NCI-H2107 treated with DMSO at 0.1 percent for 48 hours (cell line): ENCODE measurements at regions not wholly inside any gene's neighbourhood (a gene's known extent, or its start where the extent isn't known, plus 50 kb on each side); places are given as distances from the start of the nearest gene placed in this dataset.
"Not testable (repeated sequence)": the region's sequence is repeated elsewhere in the genome, so short reads cannot be mapped to it uniquely, and the experiment has no call there.

ENCODE experiments used
- DNase-seq: peaks from one replicate; lab custom pipeline; 2025; ENCODE audit not compliant: unreplicated experiment; lab: John Stamatoyannopoulos, UW

DNA sequence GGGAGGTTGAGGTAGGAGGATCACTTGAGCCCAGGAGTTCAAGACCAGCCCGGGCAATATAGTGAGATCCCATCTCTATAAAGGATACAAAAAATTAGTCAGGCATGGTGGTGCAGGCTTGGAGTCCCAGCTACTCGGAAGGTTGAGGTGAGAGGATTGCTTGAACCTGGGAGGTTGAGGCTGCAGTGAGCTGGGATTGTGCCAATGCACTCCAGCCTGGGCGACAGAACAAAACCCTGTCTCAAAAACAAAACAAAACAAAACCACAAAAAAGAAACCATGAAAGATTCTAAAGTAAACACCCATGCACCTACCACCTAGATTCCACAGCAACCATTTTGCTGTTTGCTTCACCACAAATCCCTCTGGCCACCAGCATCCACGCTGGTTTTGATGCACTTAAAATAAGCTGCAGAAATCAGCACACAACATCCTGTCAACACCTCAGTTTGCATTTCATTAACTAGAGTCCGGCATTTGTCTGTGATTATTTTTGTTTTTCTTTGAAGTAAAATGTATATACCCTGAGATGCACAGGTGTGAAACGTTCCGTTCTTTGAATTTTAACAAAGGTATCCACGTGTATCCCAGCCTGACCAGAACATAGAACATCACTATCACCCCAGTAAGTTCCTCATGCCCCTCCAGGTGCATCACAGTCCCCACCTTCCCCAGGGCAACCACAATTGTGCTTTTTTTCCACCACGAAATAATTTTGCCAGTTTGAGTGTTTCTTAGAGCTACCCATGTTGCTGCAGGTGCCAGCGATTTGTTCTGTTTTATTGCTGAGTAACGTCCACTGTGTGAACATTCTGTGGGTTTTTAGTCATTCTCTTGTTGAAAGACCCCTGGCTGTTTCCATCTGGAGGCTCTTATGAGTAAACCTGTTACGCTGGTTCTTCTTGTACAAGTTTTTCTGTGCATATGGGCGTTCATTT, 191.5 kb downstream of the SEC14L1 start:
- DNase-seq, result peak; percentile 59

DNA sequence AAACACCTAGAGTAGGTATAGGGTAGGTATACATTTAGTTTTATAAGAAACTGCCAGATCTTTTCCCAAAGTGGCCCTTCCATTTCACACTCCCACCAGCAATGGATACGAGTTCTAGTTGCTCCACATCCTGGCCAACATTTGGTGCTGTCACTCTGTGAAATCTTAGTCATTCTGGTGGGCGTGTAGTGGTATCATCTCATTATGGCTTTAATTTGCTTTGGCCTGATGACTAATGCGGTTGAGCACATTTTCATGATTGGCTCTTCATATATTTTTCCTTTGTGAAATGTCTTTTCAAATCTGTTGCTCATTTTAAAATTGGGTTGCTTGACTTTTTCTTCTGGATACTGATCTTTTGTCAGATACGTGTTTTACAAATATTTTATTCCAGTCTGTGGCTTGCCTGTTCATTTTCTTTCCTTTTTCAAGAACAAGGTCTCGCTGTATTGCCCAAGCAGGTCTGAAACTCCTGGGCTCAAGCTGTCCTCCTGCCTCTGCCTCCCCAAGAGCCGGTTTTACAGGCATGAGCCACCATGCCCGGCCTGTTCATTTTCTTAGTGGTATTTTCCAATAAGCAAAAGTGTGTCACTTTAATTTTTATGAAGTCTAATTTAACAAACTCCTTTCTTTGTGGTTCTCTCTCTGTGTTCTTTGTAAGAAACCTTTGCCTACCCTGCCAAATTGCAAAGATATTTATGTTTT, 192.4 kb downstream of the SEC14L1 start:
- no peak for DNase-seq

DNA sequence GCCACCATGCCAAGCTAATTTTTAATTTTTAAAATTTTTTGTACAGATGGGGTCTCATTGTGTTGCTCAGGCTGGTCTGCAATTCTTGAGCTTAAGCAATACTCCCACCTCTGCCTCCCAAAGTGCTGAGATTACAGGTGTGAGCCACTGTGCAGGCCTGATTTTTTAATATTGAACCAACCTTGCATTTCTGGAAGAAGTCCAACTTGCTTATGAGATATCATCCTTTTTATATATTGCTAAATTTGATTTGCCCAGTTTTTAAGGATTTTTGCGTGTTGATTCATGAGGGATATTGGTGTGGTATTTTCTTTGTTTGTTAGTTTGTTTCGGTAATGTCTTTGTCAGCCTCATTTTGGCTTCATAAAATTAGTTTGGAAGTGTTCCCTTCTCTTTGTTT, 196.4 kb downstream of the SEC14L1 start:
- DNase-seq, result no peak

DNA sequence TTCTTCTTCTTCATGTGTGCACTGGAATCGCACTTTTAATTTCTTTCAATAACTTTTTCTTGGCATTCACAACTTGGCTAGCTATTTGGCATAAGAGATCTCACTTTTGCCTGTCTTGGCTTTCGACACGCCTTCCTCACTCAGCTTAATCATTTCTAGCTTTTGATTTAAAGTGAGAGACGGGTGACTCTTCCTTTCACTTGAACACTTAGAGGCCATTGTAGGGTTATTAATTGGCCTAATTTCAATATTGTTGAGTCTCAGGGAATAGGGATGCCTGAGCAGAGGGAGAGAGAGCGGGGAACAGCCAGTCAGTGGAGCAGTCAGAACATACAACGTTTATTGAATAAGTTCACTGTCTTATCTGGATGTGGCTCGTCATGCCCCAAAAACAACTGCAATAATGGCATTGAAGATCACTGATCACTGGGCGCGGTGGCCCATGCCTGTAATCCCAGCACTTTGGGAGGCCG, 200.3 kb downstream of the SEC14L1 start:
- no peak for DNase-seq

DNA sequence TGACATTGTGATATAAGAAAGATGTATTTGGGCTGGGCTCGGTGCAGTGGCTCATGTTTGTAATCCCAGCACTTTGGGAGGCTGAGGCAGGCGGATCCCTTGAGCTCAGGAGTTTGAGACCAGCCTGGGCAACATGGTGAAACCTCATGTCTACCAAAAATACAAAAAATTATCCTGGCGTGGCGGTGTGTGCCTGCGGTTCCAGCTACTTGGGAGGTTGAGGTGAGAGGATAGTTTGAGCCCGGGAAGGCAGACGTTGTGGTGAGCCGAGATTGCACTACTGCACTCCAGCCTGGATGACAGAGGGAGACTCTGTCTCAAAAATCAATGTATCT, 201.9 kb downstream of the SEC14L1 start:
- not testable (repeated sequence) for DNase-seq

DNA sequence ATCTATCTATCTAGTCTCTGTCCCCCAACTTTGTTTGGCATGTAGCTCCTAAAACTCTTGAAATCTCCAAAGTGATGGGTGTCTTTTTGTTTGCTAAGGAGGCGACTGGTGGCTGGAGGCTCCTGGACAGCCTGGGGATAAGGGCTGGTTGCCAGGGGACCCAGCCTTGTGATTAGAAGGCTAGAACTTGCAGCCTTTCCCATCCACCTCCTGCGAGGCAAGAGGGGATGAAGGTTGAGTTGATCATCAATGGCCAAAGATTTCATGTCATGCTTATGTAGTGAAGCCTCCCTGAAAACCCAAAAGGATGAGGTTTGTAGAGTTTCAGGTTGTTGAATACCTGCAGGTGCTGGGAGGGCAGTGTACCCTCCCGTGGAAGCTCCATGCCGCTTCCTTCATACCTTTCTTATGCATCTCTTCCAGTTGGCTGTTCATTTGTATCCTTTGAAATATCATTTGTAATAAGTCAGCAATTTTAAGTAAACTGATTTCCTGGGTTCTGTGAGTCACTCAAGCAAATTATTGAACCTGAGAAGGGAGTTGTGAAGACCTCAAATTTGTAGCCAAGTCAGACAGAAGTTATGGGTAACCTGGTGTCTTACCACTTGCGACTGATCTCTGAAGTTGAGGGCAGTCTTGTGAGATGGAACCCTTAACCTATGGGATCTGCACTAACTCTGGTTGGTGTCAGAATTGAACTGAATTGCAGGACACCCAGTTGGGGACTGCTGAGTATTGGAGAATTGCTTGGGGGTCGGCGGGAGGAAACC, 202.4 kb downstream of the SEC14L1 start:
- DNase-seq, result no peak

DNA sequence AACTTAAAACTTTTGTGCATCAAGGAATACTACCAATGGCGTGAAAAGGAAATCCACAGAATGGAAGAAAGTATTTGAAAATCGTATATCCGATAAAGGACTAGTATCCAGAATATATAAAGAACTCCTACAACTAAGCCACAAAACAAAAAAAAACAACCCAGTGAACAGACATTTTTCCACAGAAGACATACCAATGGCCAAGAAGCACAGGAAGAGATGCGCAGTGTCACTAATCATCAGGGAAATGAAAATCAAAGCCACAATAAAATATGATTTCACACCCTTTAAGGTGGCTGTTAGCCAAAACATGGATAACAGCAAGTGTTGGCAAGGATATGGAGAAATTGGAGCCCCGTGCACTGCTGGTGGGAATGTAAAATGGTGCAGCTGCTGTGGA, 203.3 kb downstream of the SEC14L1 start:
- no peak for DNase-seq

DNA sequence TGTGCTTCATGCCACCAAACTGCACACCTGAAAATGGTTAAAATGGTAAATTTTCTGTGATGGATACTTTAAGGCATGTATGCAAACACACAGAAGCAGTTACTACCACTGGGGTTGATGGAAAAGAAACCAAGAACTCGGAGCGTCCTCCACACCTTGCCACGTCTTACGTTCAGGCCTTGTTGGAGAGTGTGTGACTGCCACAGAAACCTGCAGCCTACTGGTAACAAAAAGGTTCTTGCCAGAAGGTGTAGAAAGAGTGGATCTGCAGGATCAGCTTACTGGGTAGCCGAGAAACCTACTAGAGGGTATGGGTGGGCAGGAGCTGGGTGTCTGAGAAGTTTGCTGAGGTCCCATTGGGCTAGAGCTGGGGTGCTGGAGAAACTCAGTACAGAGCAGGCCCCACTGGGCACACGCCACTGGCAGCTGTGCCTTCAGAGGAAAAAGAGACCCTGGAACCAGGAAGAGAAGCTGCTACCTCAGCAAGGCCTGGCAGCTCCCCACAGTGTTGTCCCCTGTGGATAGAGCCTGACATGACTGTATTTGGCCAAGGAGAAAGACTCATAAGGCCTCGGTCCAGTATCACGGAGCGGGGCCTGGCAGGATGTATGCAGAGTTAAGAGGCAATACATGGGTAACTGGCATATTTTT, 204.6 kb downstream of the SEC14L1 start:
- DNase-seq, result no peak

DNA sequence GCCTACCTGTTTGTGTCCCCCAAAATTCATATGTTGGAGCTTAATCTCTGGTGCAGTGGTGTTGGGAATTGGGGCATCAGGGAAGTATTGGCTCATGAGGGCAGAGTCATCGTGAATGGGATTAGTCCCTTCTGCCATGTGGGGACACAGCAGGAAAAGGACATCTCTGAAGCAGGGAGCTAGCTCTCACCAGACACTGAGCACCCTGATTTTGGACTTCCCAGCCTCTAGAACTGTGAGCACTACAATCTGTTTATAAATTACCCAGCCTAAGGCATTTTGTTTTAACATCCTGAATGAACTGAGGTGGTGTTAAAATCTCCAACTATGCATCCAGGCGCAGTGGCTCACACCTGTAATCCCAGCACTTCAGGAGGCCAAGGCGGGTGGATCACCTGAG, 206.0 kb downstream of the SEC14L1 start:
- DNase-seq, result no peak

DNA sequence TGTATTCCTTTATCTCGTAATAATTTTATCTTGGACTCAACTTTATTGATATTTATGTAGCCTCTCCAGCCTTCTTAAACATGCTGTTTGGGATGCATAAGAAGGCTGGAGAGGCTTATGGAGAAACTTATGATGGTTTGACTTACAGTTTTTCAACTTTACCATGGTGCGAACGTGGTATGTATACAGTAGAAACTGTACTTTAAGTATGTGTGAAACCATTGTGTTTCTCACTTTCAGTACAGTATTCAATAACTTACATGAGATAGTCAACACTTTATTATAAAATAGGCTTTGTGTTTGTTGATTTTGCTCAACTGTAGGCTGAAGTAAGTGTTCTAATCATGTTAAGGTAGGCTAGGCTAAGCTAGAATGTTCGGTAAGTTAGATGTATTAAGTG, 206.8 kb downstream of the SEC14L1 start:
- no peak for DNase-seq

DNA sequence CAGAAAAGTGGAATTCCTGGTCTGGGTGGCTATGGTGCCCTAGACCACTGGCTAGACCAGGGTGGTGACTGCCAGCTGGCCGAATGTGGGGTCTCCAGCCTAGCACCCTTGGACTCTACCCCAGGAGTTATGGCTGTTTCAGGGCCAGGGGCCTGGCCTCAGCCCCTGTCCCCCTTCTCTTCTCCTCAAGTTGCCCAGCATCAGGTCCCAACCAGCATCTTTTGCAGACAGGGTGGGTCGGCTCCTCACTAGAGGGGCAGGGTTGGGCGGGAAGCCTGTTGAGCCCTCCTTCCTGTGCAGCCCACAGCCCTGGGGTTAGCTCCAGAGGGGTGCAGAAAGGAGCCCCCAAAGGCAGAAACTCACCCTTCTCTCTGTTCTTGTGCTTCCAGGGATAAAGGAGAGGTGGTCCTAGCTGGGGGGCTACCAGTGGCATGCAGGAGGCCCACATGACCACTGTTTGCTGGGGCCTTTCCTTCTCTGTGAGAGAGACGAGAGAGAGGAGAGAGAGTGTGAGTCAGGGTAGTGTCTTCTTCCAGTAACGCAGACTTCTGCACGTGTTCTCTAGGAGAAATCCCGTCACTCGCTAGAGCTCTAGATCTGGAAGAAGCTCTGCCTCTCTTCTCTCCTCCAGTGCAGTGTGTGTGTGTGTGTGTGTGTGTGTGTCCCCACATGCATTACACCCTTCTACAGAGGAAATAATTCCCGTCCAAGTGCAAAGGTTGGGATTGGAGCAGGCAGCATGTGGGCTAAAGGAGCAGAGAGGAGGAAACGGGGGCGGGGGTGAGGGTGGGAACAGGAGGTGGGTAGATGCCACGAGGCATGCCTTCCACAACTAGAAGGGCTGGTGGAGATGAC, 209.4 kb downstream of the SEC14L1 start:
- no peak for DNase-seq

DNA sequence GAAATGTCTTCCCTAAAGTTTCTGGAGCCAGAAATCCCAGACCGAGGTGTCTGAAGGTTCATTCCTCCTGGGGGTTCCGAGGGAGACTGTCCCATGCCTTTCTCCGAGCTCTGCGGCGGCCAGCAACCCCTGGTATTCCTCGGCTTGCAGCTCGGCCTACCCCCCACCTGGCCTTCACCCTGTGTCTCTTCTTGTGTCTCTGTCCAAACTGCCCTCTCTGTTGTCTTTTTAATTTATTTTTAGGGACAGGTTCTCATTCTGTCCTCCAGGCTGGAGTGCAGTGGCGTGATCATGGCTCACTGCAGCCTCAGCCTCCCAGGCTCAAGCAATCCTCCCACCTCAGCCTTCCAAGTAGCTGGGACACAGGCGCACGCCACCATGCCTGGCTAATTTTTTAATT, 211.7 kb downstream of the SEC14L1 start:
- DNase-seq, result no peak

DNA sequence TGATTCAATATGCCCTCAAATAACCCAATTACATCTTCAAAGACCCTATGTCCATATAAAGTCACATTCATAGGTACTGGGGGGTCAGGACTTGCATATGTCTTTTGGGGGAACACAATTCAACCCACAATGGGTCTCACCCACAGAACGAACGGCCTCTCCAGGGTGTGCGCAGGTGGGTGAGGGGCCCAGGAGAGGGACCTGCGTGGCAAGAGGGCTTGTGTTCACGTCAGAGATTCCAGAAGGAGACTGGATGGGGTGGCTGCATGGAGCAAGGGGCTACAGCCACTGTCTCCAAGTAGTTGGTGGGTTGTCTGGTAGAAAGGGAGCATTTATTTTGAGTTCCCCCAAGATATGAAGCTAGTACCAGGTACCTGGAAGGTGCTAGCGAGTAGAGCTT, 212.2 kb downstream of the SEC14L1 start:
- DNase-seq, result no peak

DNA sequence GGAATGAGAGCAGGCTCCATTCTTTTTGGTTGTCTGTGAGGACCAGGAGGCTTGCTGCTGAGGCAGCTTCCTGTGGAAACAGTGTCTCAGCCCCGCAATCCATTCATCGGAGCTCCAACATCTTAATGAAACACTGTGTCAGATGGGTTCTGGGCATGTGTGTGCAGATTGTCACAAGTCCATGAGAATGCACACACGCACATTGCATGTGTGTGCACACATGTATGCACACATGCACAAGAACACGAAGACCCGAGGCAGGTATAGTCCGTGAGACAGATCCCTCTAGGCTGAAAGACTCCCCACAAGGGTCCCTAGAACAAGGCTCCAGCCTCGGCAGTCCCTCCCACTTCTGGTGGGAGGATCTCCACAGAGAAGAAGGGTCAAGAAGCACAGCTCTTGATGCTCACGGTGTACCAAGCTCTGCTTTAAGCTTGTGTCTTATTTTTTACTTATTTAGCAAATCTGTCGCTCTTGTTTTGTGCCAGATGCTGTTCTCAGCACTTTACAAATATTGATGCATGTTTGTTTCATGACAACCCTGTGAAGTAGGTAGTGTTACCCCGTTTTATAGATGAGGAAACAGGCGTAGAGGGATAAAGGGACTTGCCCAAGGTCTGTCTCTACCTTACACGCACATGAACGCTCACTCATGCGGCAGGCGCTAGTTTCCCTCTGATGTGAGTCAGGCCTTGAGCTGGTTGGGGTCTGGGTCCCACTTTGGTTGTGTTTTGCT, 213.1 kb downstream of the SEC14L1 start:
- DNase-seq, result no peak

DNA sequence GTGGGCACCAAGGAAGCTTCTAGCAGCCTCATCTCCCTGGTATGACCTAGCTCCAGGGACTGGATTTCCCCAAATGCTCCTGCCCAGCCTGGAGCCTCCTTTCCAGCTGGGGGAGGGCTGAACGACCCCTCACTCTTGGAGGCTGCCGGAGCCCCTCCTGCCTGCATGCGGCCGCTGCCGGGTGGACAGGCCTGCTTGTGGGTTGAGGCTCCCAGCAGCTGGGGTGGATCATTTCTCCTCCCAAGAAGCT, 213.6 kb downstream of the SEC14L1 start:
- no peak for DNase-seq

DNA sequence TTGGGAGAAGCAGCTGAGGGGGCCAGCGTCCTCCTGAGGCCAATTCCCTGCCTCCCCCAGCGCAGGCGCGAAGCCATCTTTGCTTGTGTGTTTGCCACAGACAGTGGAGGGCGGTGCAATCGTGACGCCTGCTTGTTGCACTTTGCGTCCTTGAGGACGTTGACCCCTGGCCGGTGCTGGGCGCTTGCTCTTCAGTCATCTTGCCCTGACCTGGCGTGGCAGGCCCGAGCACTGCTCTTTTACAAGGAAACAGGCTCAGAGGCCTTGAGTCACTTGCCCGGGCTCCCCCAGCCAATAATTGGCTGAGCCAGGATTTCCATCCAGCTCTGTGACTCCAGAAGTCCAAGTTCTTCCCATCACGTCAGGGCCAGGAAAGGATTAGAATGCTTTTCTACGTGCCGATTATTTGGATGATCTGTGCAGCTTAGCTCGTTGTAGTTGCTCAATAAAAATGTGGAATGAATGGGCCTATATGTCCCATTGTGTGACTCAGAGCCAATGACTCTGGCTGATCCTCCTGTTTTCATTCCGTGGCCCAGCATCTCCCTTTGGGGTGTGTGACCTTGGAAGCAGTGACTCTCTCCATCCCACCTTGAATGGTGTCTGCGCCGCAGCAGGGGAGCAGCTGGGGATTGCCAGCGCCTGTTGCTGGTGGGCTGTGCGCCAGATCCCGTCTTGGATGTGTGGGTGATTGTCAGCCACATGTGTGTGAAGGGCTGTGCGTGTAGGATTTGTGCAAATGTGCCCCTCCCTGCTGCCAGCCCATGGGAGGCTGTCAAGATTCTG, 214.1 kb downstream of the SEC14L1 start:
- DNase-seq, result no peak

DNA sequence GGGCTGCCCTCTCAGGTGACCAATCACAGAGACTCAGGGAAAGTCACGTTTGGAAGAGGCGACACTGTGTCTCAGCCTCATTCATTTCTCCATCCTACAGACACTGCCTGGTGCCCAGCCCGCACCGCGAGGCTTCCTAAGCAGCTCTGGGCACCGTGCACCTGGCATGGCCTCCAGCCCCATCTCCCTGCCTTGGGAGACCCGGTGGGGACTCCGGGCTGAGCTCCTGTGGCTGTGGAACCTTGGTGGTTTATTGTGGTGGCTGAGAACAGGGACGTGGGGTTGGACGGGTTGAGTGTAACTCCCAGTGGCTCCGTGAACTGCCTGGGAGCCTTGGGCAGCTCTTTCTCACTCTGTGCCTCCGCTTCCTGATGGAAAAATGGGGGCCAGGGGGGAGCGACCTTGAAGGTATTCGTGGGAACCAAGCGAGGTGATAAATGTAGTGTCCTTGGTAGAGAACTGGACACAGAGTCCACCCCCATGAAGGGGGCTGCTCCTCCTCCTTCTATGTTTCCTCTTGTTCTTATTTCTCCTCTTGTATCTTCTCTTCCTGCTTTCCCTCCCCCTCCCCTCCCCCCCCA, 215.4 kb downstream of the SEC14L1 start:
- no peak for DNase-seq

DNA sequence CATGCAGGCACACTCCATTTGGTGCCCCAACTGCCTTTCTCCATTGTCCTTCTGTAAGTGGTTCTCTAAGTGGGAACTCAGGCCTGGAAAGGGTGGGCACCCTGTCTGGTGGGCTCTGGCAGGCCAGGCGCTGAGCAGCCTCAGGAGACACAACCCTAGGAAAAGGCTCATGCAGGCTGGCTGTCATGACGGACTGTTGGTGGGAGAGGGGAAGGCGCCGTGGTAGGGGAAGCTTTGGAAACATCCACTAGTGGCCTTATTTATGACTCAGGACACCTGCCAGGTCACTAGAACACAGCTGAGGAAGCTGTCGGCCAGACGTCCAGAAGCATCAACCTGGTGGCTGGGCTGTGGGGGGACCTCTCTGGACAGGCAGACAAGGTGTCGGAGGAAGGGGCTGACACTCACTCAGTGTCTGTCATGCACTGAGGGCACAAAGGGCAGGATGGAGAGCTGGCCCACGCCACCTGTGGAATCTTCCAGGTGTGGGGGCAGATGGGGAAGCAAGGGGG, 216.0 kb downstream of the SEC14L1 start:
- no peak for DNase-seq
